Natural killer cell (primary cell): ENCODE measurements at regions not wholly inside any gene's neighbourhood (a gene's known extent, or its start where the extent isn't known, plus 50 kb on each side); places are given as distances from the start of the nearest gene placed in this dataset.

Experiments used
- ATAC-seq, 3 donors: fragments of 150-1000 bp in 2 of 3; fragments of 200-7000 bp in 1 of 3; cut with Tn5 transposase; 1 replicate in 1 of 3; 2 replicates in 2 of 3; pipeline ENCODE4 v1.10.0; 2021; ENCODE audit warnings: mild to moderate bottlenecking in 2 of 3, moderate library complexity in 2 of 3
- DNase-seq, 2 donors: peaks; one replicate each; pipeline versions ENCODE4 v3.0.0 to v3.0.0-alpha.2; 2013 to 2021; ENCODE audit warnings: mixed read lengths in 1 of 2
- H3K27ac ChIP-seq: one replicate; pipeline ENCODE4 v1.5.1; 2013; ENCODE audit warnings: mild to moderate bottlenecking, low read length
- H3K27me3 ChIP-seq: one replicate; pipeline ENCODE4 v1.6.1; 2013; ENCODE audit warnings: low read length; ENCODE audit not compliant: control insufficient read depth, insufficient read depth
- H3K36me3 ChIP-seq: one replicate; pipeline ENCODE4 v1.6.1; 2013; ENCODE audit warnings: low read length; ENCODE audit not compliant: control insufficient read depth, insufficient read depth
- H3K4me1 ChIP-seq: one replicate; pipeline ENCODE4 v1.6.1; 2013; ENCODE audit warnings: low read length; ENCODE audit not compliant: control insufficient read depth, insufficient read depth
- H3K4me3 ChIP-seq: one replicate; pipeline ENCODE4 v1.5.1; 2013; ENCODE audit warnings: low read length
- H3K9me3 ChIP-seq: one replicate; pipeline ENCODE4 v1.6.1; 2013; ENCODE audit warnings: low read length; ENCODE audit not compliant: control insufficient read depth, insufficient read depth
- H3K27ac Mint-ChIP-seq, 2 donors: one replicate each; pipeline ENCODE4 v1.8.0; 2022; ENCODE audit warnings: mild to moderate bottlenecking in 2 of 2, mixed read lengths in 2 of 2, moderate library complexity in 1 of 2
- H3K27me3 Mint-ChIP-seq, 2 donors: one replicate each; pipeline ENCODE4 v1.8.0; 2022; ENCODE audit warnings: low read depth in 2 of 2, mixed read lengths in 2 of 2
- H3K36me3 Mint-ChIP-seq: one replicate; pipeline ENCODE4 v1.8.0; 2022; ENCODE audit warnings: mixed read lengths
- H3K4me1 Mint-ChIP-seq, 2 donors: one replicate each; pipeline ENCODE4 v1.8.0; 2022; ENCODE audit warnings: mixed read lengths in 2 of 2
- H3K4me3 Mint-ChIP-seq: one replicate; pipeline ENCODE4 v1.8.0; 2022; ENCODE audit warnings: mild to moderate bottlenecking, moderate library complexity, mixed read lengths
- H3K9me3 Mint-ChIP-seq, 2 donors: one replicate each; pipeline ENCODE4 v1.8.0; 2022; ENCODE audit warnings: mixed read lengths in 2 of 2
- CTCF ChIP-seq: fragments of 200-600 bp; IDR thresholded peaks from one replicate; pipeline ENCODE4 v1.8.0; 2022; ENCODE audit warnings: antibody characterized with exemption
- WGBS: methylation state at CpG from one replicate; pipeline ENCODE4 v1.1.7; 2013; ENCODE audit warnings: missing lambda C conversion rate; ENCODE audit not compliant: insufficient coverage; 5-methylcytosine and 5-hydroxymethylcytosine counted together
- intact Hi-C: fragments of 100-400 bp; cut with micrococcal nuclease; formaldehyde crosslinking; loops from one replicate; pipeline ENCODE4 v1.14.2; 2022

DNA sequence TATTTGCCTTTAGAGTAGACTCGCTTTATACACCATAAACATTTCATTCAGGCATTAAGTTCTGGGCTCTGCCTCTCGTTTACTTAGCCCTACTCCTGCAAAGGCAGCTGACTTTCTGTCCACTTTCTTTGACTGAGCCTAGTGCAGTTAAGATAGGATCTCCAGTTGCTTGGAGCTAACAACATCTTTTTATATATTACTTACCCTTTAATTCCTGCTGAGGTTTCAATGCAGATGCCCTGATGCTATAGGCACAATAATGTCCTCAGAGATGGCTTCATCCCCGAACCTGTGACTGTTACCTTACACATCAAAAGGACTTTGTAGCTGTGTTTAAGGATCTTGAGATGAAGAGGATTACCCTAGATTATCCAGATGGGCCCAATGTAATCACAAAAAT is 505.8 kb upstream of the TNP1 start:
- ATAC-seq (no peak), DNase-seq (no peak)
- Histone ChIP-seq H3K36me3 (no peaks in the 10 kb centered on the region), H3K27me3 (no peaks in the 10 kb centered on the region), H3K4me3 (no peak overlapping the region), H3K27ac (no peak overlapping the region), H3K9me3 (no peaks in the 10 kb centered on the region), H3K4me1 (no peaks in the 10 kb centered on the region)
- Mint-ChIP-seq H3K4me3 (no peak overlapping the region), H3K9me3 (no peaks in the 10 kb centered on the region), H3K27me3 (no peaks in the 10 kb centered on the region), H3K36me3 (no peaks in the 10 kb centered on the region), H3K4me1 (no peaks in the 10 kb centered on the region), H3K27ac (no peak overlapping the region)
- WGBS: 67% methylated on average over 3 of the region's 3 CpGs
- intact Hi-C loops: no loop called here
- TF ChIP-seq CTCF: no peak

DNA sequence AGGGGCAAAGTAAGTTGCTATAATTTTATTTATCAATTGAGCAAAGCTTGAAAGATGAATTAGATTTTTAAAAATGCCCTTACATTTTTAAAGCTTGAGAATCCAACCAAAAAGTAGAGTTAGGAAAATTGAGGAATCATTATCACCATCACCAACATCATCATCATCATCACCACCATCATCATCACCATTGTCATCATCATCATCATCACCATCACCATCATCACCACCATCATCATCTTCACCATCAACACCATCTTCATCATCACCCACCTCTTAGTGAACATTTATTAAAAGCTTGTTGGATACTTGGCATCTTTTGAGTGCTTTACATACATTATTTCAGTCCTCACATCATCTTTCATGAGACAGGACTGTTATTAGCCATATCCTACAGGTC is 504.4 kb upstream of the TNP1 start:
- no peak for TF ChIP-seq CTCF
- Mint-ChIP-seq H3K27me3 (no peaks in the 10 kb centered on the region), H3K36me3 (no peaks in the 10 kb centered on the region), H3K4me1 (no peaks in the 10 kb centered on the region), H3K4me3 (no peak overlapping the region), H3K9me3 (no peaks in the 10 kb centered on the region), H3K27ac (no peak overlapping the region)
- no peaks in the 10 kb centered on the region for H3K27me3 ChIP-seq
- no peaks in the 10 kb centered on the region for H3K4me1 ChIP-seq
- no peaks in the 10 kb centered on the region for H3K9me3 ChIP-seq
- no peak overlapping the region for H3K27ac ChIP-seq
- no peak overlapping the region for H3K4me3 ChIP-seq
- H3K36me3 ChIP-seq: no peaks in the 10 kb centered on the region
- no peak for ATAC-seq
- intact Hi-C loops: no loop called here
- DNase-seq: no peak

DNA sequence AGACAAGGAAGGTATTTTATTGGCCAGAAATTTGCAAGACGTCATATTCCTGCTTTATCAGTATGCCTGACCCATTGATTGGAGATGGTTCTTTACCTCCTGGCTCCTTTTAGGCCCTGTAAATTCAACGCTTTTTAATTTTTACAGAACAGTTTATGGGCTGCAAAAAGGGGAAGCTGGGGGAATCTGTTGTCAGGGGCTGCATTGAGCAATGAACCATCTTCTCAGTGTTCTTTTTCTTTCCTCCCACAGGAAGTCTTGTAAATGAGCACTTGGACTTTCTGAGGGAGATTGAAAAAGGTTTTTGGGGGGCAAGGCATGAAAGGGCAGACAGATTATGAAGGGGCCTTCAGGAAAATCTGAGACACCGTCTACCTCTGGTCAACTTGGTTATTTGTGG is 503.6 kb upstream of the TNP1 start:
- H3K9me3 ChIP-seq: no peaks in the 10 kb centered on the region
- DNase-seq (no peak), ATAC-seq (no peak)
- no peak overlapping the region for H3K27ac ChIP-seq
- H3K4me1 Mint-ChIP-seq: no peaks in the 10 kb centered on the region
- H3K36me3 ChIP-seq: no peaks in the 10 kb centered on the region
- intact Hi-C loops: no loop called here
- no peak overlapping the region for H3K4me3 Mint-ChIP-seq
- H3K36me3 Mint-ChIP-seq: no peaks in the 10 kb centered on the region
- no peaks in the 10 kb centered on the region for H3K27me3 Mint-ChIP-seq
- H3K4me1 ChIP-seq: no peaks in the 10 kb centered on the region
- no peak overlapping the region for H3K27ac Mint-ChIP-seq
- no peak for TF ChIP-seq CTCF
- 29% methylated on average over 3 of the region's 3 CpGs for WGBS
- H3K27me3 ChIP-seq: no peaks in the 10 kb centered on the region
- no peak overlapping the region for H3K4me3 ChIP-seq
- no peaks in the 10 kb centered on the region for H3K9me3 Mint-ChIP-seq

DNA sequence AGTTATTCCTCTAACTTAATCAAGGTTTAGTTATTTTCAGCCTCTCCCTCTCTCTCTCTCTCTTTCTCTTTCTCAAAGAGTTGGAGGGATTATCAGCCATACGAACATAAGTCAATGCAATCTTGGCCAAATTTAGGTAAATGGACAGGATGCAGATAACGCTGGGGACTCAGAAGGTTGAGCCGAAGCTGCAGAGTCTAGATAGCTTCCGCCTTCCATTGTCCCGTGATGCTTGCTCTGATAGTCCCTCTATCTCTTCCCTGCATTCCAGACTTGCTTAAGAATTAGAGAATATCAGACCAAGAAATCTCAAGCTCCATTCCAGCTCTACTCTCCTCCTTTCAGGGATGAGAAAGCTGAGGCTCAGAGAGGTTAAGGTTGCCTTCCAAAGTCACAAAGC is 502.8 kb upstream of the TNP1 start:
- H3K9me3 Mint-ChIP-seq: no peaks in the 10 kb centered on the region
- intact Hi-C loops: no loop called here
- H3K36me3 Mint-ChIP-seq: no peaks in the 10 kb centered on the region
- DNase-seq (no peak), ATAC-seq (no peak)
- H3K36me3 ChIP-seq: no peaks in the 10 kb centered on the region
- no peaks in the 10 kb centered on the region for H3K27me3 ChIP-seq
- WGBS: 94% methylated on average over 5 of the region's 5 CpGs
- no peak overlapping the region for H3K4me3 Mint-ChIP-seq
- no peaks in the 10 kb centered on the region for H3K27me3 Mint-ChIP-seq
- no peak overlapping the region for H3K27ac ChIP-seq
- no peak for TF ChIP-seq CTCF
- no peaks in the 10 kb centered on the region for H3K4me1 Mint-ChIP-seq
- no peaks in the 10 kb centered on the region for H3K4me1 ChIP-seq
- H3K9me3 ChIP-seq: no peaks in the 10 kb centered on the region
- no peak overlapping the region for H3K27ac Mint-ChIP-seq
- no peak overlapping the region for H3K4me3 ChIP-seq
